Ectodermal cell (in vitro differentiated cells): ENCODE measurements at regions not wholly inside any gene's neighbourhood (a gene's known extent, or its start where the extent isn't known, plus 50 kb on each side); places are given as distances from the start of the nearest gene placed in this dataset.
"Not testable (repeated sequence)": the region's sequence is repeated elsewhere in the genome, so short reads cannot be mapped to it uniquely, and the experiment has no call there.

Experiments
- H3K27ac ChIP-seq: 2 replicates; pipeline ENCODE4 v1.7.0; 2013; ENCODE audit warnings: mild to moderate bottlenecking, low read depth, low read length; ENCODE audit not compliant: insufficient read depth, poor library complexity, severe bottlenecking
- H3K27me3 ChIP-seq: 2 replicates; pipeline ENCODE4 v1.7.0; 2013; ENCODE audit warnings: mild to moderate bottlenecking, low read length; ENCODE audit not compliant: insufficient read depth, control insufficient read depth, poor library complexity, severe bottlenecking
- H3K36me3 ChIP-seq: one replicate; pipeline ENCODE4 v1.7.0; 2013; ENCODE audit warnings: low read length; ENCODE audit not compliant: control insufficient read depth, insufficient read depth
- H3K4me1 ChIP-seq: one replicate; pipeline ENCODE4 v1.7.0; 2013; ENCODE audit warnings: low read length; ENCODE audit not compliant: control insufficient read depth, insufficient read depth
- H3K4me3 ChIP-seq: 2 replicates; pipeline ENCODE4 v1.7.0; 2013; ENCODE audit warnings: low read depth, low read length, control low read depth; ENCODE audit not compliant: insufficient read depth
- H3K9me3 ChIP-seq: 2 replicates; pipeline ENCODE4 v1.7.0; 2013; ENCODE audit warnings: mild to moderate bottlenecking, low read length, moderate library complexity; ENCODE audit not compliant: control insufficient read depth
- WGBS, 2 experiments: methylation state at CpG; one replicate each; pipeline ENCODE4 v1.1.7; 2013; ENCODE audit warnings: missing lambda C conversion rate in 2 of 2; 5-methylcytosine and 5-hydroxymethylcytosine counted together

- no peaks in the 10 kb centered on the region for H3K9me3 ChIP-seq
- WGBS, 2 experiments: 98 to 100% methylated on average over 2 of the region's 2 CpGs
- no peaks in the 10 kb centered on the region for H3K27me3 ChIP-seq
- no peak overlapping the region for H3K27ac ChIP-seq
- H3K36me3 ChIP-seq: no peaks in the 10 kb centered on the region
- no peaks in the 10 kb centered on the region for H3K4me1 ChIP-seq
- H3K4me3 ChIP-seq: no peak overlapping the region
Observed at GRCh38 chr6:140663772-140664171, 1289.3 kb upstream of the CITED2 start.

GRCh38 chr6:140663094-140663493 is 1288.6 kb upstream of the CITED2 start:
- Histone ChIP-seq H3K9me3 (no peaks in the 10 kb centered on the region), H3K4me1 (no peaks in the 10 kb centered on the region), H3K27ac (no peak overlapping the region), H3K4me3 (no peak overlapping the region), H3K36me3 (no peaks in the 10 kb centered on the region), H3K27me3 (no peaks in the 10 kb centered on the region)
- WGBS, 2 experiments: 90 to 94% methylated on average over 2 of the region's 2 CpGs

GRCh38 chr6:140661691-140662090 is 1287.2 kb upstream of the CITED2 start:
- H3K36me3 ChIP-seq: no peaks in the 10 kb centered on the region
- no peak overlapping the region for H3K4me3 ChIP-seq
- H3K27me3 ChIP-seq: no peaks in the 10 kb centered on the region
- H3K9me3 ChIP-seq: no peaks in the 10 kb centered on the region
- 100% methylated on average over 1 to 2 of the region's 3 CpGs for WGBS, 2 experiments
- H3K4me1 ChIP-seq: no peaks in the 10 kb centered on the region
- H3K27ac ChIP-seq: no peak overlapping the region

GRCh38 chr6:140660295-140660694 is 1285.8 kb upstream of the CITED2 start:
- Histone ChIP-seq H3K4me1 (no peaks in the 10 kb centered on the region), H3K4me3 (no peak overlapping the region)
- 95 to 96% methylated on average over 2 of the region's 2 CpGs for WGBS, 2 experiments

GRCh38 chr6:140653972-140654371 is 1279.5 kb upstream of the CITED2 start:
- no peaks in the 10 kb centered on the region for H3K9me3 ChIP-seq
- H3K27ac ChIP-seq: no peak overlapping the region
- no peaks in the 10 kb centered on the region for H3K36me3 ChIP-seq
- H3K4me1 ChIP-seq: no peaks in the 10 kb centered on the region
- H3K27me3 ChIP-seq: no peaks in the 10 kb centered on the region
- no peak overlapping the region for H3K4me3 ChIP-seq

More at GRCh38 chr6:140660295-140660694, 1285.8 kb upstream of the CITED2 start:
- Histone ChIP-seq H3K27me3 (no peaks in the 10 kb centered on the region), H3K36me3 (no peaks in the 10 kb centered on the region), H3K27ac (no peak overlapping the region), H3K9me3 (no peaks in the 10 kb centered on the region)

GRCh38 chr6:140653506-140653905 is 1279.1 kb upstream of the CITED2 start:
- H3K27me3 ChIP-seq: no peaks in the 10 kb centered on the region
- no peak overlapping the region for H3K4me3 ChIP-seq
- no peaks in the 10 kb centered on the region for H3K9me3 ChIP-seq
- H3K36me3 ChIP-seq: no peaks in the 10 kb centered on the region
- H3K4me1 ChIP-seq: no peaks in the 10 kb centered on the region
- H3K27ac ChIP-seq: no peak overlapping the region

GRCh38 chr6:140649502-140649901 is 1275.1 kb upstream of the CITED2 start:
- not testable (repeated sequence) for H3K4me1 ChIP-seq, H3K27ac ChIP-seq, H3K27me3 ChIP-seq, H3K36me3 ChIP-seq, H3K9me3 ChIP-seq, H3K4me3 ChIP-seq
- 93 to 99% methylated on average over 2 to 3 of the region's 3 CpGs for WGBS, 2 experiments

- H3K27ac ChIP-seq, H3K4me1 ChIP-seq, H3K9me3 ChIP-seq, H3K36me3 ChIP-seq, H3K27me3 ChIP-seq, H3K4me3 ChIP-seq: not testable (repeated sequence)
Observed at GRCh38 chr6:140647322-140647721, 1272.9 kb upstream of the CITED2 start.

- no peak overlapping the region for H3K27ac ChIP-seq
- H3K9me3 ChIP-seq: no peaks in the 10 kb centered on the region
- H3K36me3 ChIP-seq: no peaks in the 10 kb centered on the region
- H3K4me1 ChIP-seq: no peaks in the 10 kb centered on the region
- WGBS, 2 experiments: 96% methylated on average over 2 of the region's 2 CpGs
- H3K27me3 ChIP-seq: no peaks in the 10 kb centered on the region
- no peak overlapping the region for H3K4me3 ChIP-seq
Observed at GRCh38 chr6:140644017-140644416, 1269.6 kb upstream of the CITED2 start.

- no peaks in the 10 kb centered on the region for H3K36me3 ChIP-seq
- no peak overlapping the region for H3K4me3 ChIP-seq
- H3K9me3 ChIP-seq: no peaks in the 10 kb centered on the region
- no peaks in the 10 kb centered on the region for H3K27me3 ChIP-seq
- H3K4me1 ChIP-seq: no peaks in the 10 kb centered on the region
- no peak overlapping the region for H3K27ac ChIP-seq
Observed at GRCh38 chr6:140641412-140641811, 1267.0 kb upstream of the CITED2 start.

GRCh38 chr6:140636908-140637402 is 1262.5 kb upstream of the CITED2 start:
- H3K27ac ChIP-seq: no peak overlapping the region
- H3K4me1 ChIP-seq: no peaks in the 10 kb centered on the region
- no peaks in the 10 kb centered on the region for H3K9me3 ChIP-seq
- H3K4me3 ChIP-seq: no peak overlapping the region
- WGBS, 2 experiments: 61 to 70% methylated on average over 2 of the region's 2 CpGs
- H3K27me3 ChIP-seq: no peaks in the 10 kb centered on the region
- H3K36me3 ChIP-seq: no peaks in the 10 kb centered on the region
